CD14-positive monocyte (primary cell): ENCODE measurements at regions not wholly inside any gene's neighbourhood (a gene's known extent, or its start where the extent isn't known, plus 50 kb on each side); places are given as distances from the start of the nearest gene placed in this dataset.

ENCODE experiments used
- DNase-seq, 3 donors: peaks; one replicate each; pipeline ENCODE4 v3.0.0-alpha.2; 2011 to 2022
- H2AFZ ChIP-seq: 2 replicates; pipeline ENCODE4 v1.6.0; 2012; ENCODE audit warnings: mild to moderate bottlenecking, low read depth, low read length, inconsistent platforms; ENCODE audit not compliant: insufficient read depth, poor library complexity, severe bottlenecking
- H3K27ac ChIP-seq, 2 donors: 1 replicate in 1 of 2; 2 replicates in 1 of 2; pipeline ENCODE4 v1.5.1; 2012 to 2013; ENCODE audit warnings: low read length in 2 of 2, control low read depth in 1 of 2, inconsistent platforms in 1 of 2, low read depth in 1 of 2, mild to moderate bottlenecking in 1 of 2
- H3K27me3 ChIP-seq, 2 donors: one replicate each; pipeline versions ENCODE4 v1.6.0 to v1.6.1; 2011 to 2013; ENCODE audit warnings: low read length in 2 of 2; ENCODE audit not compliant: control insufficient read depth in 2 of 2, insufficient read depth in 2 of 2
- H3K36me3 ChIP-seq, 2 donors: replicated peaks in 1 of 2; 1 replicate in 1 of 2; 2 replicates in 1 of 2; pipeline versions ENCODE4 v1.5.1 to v1.6.1; 2012 to 2013; ENCODE audit warnings: low read length in 2 of 2, control low read depth in 1 of 2, inconsistent platforms in 1 of 2, mild to moderate bottlenecking in 1 of 2; ENCODE audit not compliant: insufficient read depth in 2 of 2, control insufficient read depth in 1 of 2
- H3K4me1 ChIP-seq, 2 donors: 1 replicate in 1 of 2; 2 replicates in 1 of 2; pipeline versions ENCODE4 v1.5.1 to v1.6.1; 2012 to 2013; ENCODE audit warnings: low read length in 2 of 2, control low read depth in 1 of 2, inconsistent platforms in 1 of 2, mild to moderate bottlenecking in 1 of 2, moderate library complexity in 1 of 2; ENCODE audit not compliant: insufficient read depth in 2 of 2, control insufficient read depth in 1 of 2
- H3K4me2 ChIP-seq: replicated peaks from 2 replicates; pipeline ENCODE3; 2012; ENCODE audit warnings: low read length, moderate library complexity, mild to moderate bottlenecking; ENCODE audit not compliant: poor library complexity, severe bottlenecking; ENCODE audit errors: extremely low read depth
- H3K4me3 ChIP-seq, 3 experiments: fragments of 200-600 bp in 1 of 3; sonication (generic) in 1 of 3; replicated peaks in 1 of 3; 1 replicate in 2 of 3; 2 replicates in 1 of 3; pipeline ENCODE4 v1.5.1; 2011 to 2013; ENCODE audit warnings: low read length in 3 of 3, mild to moderate bottlenecking in 3 of 3, control low read depth in 2 of 3, low read depth in 2 of 3, inconsistent platforms in 1 of 3, moderate library complexity in 1 of 3
- H3K79me2 ChIP-seq: 2 replicates; pipeline ENCODE4 v1.6.0; 2012; ENCODE audit warnings: mild to moderate bottlenecking, control low read depth, inconsistent platforms, low read length, moderate library complexity; ENCODE audit not compliant: insufficient read depth
- H3K9ac ChIP-seq: 2 replicates; pipeline ENCODE4 v1.6.0; 2017; ENCODE audit warnings: low read length, mild to moderate bottlenecking; ENCODE audit not compliant: insufficient read depth, poor library complexity, severe bottlenecking
- H3K9me3 ChIP-seq, 2 donors: replicated peaks in 1 of 2; 1 replicate in 1 of 2; 2 replicates in 1 of 2; pipeline versions ENCODE4 v1.5.1 to v1.6.1; 2012 to 2013; ENCODE audit warnings: low read length in 2 of 2, control low read depth in 1 of 2; ENCODE audit not compliant: control insufficient read depth in 1 of 2, insufficient read depth in 1 of 2
- H4K20me1 ChIP-seq: 2 replicates; pipeline ENCODE4 v1.6.0; 2012; ENCODE audit warnings: mild to moderate bottlenecking, low read length, control low read depth, moderate library complexity; ENCODE audit not compliant: insufficient read depth
- H3K27ac Mint-ChIP-seq, 7 donors: one replicate each; pipeline ENCODE4 v1.8.0; 2020; ENCODE audit warnings: mild to moderate bottlenecking in 7 of 7, mixed read lengths in 7 of 7, moderate library complexity in 6 of 7, inconsistent platforms in 2 of 7
- H3K27me3 Mint-ChIP-seq, 3 donors: one replicate each; pipeline ENCODE4 v1.8.0; 2021 to 2022; ENCODE audit warnings: low read depth in 3 of 3, mild to moderate bottlenecking in 3 of 3, mixed read lengths in 3 of 3, moderate library complexity in 3 of 3, inconsistent platforms in 1 of 3
- H3K36me3 Mint-ChIP-seq, 2 donors: one replicate each; pipeline ENCODE4 v1.8.0; 2020; ENCODE audit warnings: mixed read lengths in 2 of 2, inconsistent platforms in 1 of 2, mild to moderate bottlenecking in 1 of 2
- H3K4me1 Mint-ChIP-seq: one replicate; pipeline ENCODE4 v1.8.0; 2020; ENCODE audit warnings: mild to moderate bottlenecking, mixed read lengths
- H3K4me3 Mint-ChIP-seq, 2 donors: one replicate each; pipeline ENCODE4 v1.8.0; 2020; ENCODE audit warnings: mild to moderate bottlenecking in 2 of 2, mixed read lengths in 2 of 2, moderate library complexity in 1 of 2
- H3K9me3 Mint-ChIP-seq, 7 donors: one replicate each; pipeline ENCODE4 v1.8.0; 2020 to 2022; ENCODE audit warnings: mixed read lengths in 7 of 7, mild to moderate bottlenecking in 6 of 7, moderate library complexity in 6 of 7, inconsistent platforms in 2 of 7
- CTCF ChIP-seq: fragments of 200-600 bp; IDR thresholded peaks from one replicate; pipeline ENCODE4 v1.8.0; 2022; ENCODE audit warnings: antibody characterized with exemption, mild to moderate bottlenecking
- WGBS: methylation state at CpG from one replicate; pipeline ENCODE4 v1.1.5; 2013; ENCODE audit warnings: missing lambda C conversion rate; ENCODE audit not compliant: insufficient coverage; 5-methylcytosine and 5-hydroxymethylcytosine counted together
- intact Hi-C, 2 donors: fragments of 100-400 bp; cut with micrococcal nuclease; formaldehyde crosslinking; loops; one replicate each; pipeline versions ENCODE4 v1.15.0 to v1.15.1; 2023

- no peaks in the 10 kb centered on the region for H4K20me1 ChIP-seq
- H3K36me3 Mint-ChIP-seq: no peaks in the 10 kb centered on the region
- H3K79me2 ChIP-seq: no peaks in the 10 kb centered on the region
- no peaks in the 10 kb centered on the region for H3K36me3 ChIP-seq
- peak overlapping the region; percentile 17 for H3K4me2 ChIP-seq
- peaks cover 0 to 2% of the 10 kb centered on the region in 2 donors for H3K9me3 ChIP-seq
- peaks cover 38 to 43% of the 10 kb centered on the region in 2 donors for H3K4me1 ChIP-seq
- 71% methylated on average over 12 of the region's 15 CpGs for WGBS
- peaks cover 0 to 3% (median 0%) of the 10 kb centered on the region in 3 donors for H3K27me3 Mint-ChIP-seq
- H3K27ac ChIP-seq: peak overlapping the region; percentile 85 to 88
- no peak for TF ChIP-seq CTCF
- H3K4me1 Mint-ChIP-seq: peaks cover 51% of the 10 kb centered on the region
- H3K27me3 ChIP-seq: no peaks in the 10 kb centered on the region
- no peak overlapping the region for H2AFZ ChIP-seq
- no peak overlapping the region for H3K4me3 ChIP-seq
- peak overlapping the region in 1 of 2 donors; percentile 7 for H3K4me3 Mint-ChIP-seq
- intact Hi-C loops: loop anchor here in 1 of 2 donors (10.0 kb wide), 1 partner anchor 46 kb away; no protein-coding TSS in a partner anchor
- H3K9ac ChIP-seq: peak overlapping the region; percentile 50
- H3K27ac Mint-ChIP-seq: peak overlapping the region; percentile 81 to 94 (median 88)
- peak in 1 of 3 donors; percentile 26 for DNase-seq
- peaks cover 0 to 4% (median 2%) of the 10 kb centered on the region in 7 donors for H3K9me3 Mint-ChIP-seq
Observed at GRCh38 chr20:50408526-50409364, 101.4 kb upstream of the PTPN1 start.

- H2AFZ ChIP-seq: no peak overlapping the region
- no peaks in the 10 kb centered on the region for H3K36me3 Mint-ChIP-seq
- no peaks in the 10 kb centered on the region for H4K20me1 ChIP-seq
- intact Hi-C loops: loop anchor here in 1 of 2 donors (10.0 kb wide), 1 partner anchor 45 kb away; no protein-coding TSS in a partner anchor
- H3K9ac ChIP-seq: peak overlapping the region; percentile 50
- H3K27me3 ChIP-seq: no peaks in the 10 kb centered on the region
- peaks cover 0 to 7% (median 2%) of the 10 kb centered on the region in 7 donors for H3K9me3 Mint-ChIP-seq
- no peaks in the 10 kb centered on the region for H3K27me3 Mint-ChIP-seq
- no CpG with 5 or more reads among the region's 3 CpGs for WGBS
- no peaks in the 10 kb centered on the region for H3K79me2 ChIP-seq
- peaks cover 51% of the 10 kb centered on the region for H3K4me1 Mint-ChIP-seq
- peak; percentile 74 to 92 (median 89) for DNase-seq
- peaks cover 39 to 45% of the 10 kb centered on the region in 2 donors for H3K4me1 ChIP-seq
- no peak overlapping the region for H3K4me3 ChIP-seq
- H3K4me2 ChIP-seq: peak overlapping the region; percentile 17
- peaks cover 0 to 4% of the 10 kb centered on the region in 2 donors for H3K9me3 ChIP-seq
- no peak overlapping the region for H3K4me3 Mint-ChIP-seq
- peak overlapping the region; percentile 83 to 94 (median 88) for H3K27ac Mint-ChIP-seq
- H3K36me3 ChIP-seq: no peaks in the 10 kb centered on the region
- no peak for TF ChIP-seq CTCF
- H3K27ac ChIP-seq: peak overlapping the region; percentile 85 to 88
Observed at GRCh38 chr20:50409495-50409894, 100.7 kb upstream of the PTPN1 start.
